Left hindlimb (tissue), 1 donor: ENCODE measurements at regions not wholly inside any gene's neighbourhood (a gene's known extent, or its start where the extent isn't known, plus 50 kb on each side); places are given as distances from the start of the nearest gene placed in this dataset.

ENCODE experiments used
- DNase-seq: peaks from one replicate; pipeline ENCODE4 v3.0.0-alpha.2; 2018

DNA sequence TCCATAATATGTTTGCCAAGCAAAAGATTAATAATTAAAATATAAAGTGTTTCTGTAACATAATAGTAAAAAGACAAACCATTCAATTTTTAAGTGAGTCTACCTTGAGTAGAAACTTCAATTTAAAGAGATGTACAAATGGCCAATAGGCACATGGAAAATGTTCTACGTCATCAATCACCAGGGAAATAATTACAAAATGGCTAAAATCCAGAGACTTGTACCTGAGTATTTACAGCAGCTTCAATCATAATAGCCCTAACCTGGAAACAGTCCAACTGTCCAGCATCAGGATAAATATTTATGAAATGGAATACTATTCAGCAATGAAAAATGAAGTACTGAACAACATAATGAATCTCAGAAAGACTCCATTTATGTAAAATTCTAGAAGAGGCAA lies 95.5 kb upstream of the FAR2 start:
- DNase-seq = no peak

DNA sequence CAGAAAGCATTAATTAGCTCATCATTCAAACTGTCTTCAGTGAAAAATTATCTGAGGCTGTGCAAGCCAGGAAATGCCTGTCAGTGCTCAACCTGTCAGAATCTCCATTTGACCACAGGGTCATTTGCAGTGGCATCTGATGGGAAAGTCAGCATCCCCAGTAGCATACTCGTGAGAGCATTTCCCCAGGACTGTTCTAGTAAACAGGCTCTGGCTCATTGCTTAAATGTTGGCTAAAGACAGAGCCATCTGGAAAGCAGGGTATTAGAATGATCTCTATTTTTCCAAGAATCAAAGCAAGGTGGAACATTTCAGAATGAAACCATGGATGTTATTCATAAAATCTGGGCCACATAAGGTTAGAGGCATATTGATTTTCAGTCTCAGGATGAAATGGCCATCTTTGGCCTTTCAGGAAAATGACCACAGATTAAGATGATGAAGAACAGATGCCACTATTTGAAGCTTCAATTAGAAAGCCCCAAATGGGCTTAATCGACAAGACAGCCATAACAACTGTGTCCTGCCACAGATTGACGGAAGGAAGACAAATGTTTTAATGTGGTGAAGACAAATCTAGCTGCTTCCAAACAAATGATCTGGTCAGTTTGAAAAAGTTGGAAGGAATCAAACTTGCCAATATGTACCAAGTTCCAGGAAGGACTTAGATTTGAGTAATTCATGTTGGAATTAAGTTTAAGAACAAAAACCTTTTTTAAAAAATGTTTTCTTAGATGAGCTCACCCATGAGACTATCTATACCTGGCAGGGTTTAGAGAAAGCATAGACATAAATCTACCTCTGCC lies 94.0 kb upstream of the FAR2 start:
- DNase-seq = no peak

DNA sequence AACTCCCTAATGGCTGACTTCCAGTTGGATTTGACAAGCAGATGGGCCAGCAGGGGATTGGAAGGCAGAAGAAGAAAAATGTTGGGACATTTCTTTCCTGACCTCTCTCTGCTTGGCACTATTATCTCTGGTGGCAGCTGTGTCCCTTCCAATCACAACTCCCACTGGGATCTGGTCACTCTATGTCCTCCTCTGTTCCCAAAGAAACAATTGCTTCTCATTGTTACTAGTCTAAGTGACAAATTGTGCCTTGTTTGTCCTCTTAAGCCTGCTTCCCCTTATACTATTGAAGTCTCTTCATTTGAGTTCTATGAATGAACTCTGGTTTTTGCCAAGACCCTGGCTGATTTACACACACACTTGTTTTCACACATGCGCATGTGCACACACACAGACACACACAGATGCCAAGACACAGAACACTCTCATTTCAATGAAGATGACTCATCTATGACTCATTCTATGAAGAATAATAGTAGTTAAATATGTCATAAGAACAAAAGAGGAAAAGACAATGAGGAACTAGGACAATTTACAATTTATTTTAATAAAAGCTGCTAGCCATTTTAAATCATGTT lies 83.0 kb upstream of the FAR2 start:
- DNase-seq = no peak

DNA sequence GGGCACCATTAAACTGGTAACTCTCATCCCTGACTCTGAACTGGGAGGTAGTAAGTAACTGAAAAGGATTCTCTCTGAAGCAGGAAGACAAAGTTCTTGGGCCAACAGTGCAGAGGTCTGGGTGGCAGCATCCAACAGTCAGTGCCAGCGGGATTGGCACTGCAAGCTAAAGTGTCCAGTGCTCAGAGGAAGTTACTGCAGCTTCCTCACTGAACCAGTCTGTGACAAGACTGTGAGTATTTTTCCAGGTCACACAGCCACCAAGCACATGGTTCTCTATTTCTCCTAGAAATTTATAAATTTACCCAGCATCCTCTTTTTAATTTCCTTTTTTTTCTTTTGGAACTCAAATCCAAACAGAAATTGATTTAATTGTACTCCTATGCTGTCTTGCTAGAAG lies 81.6 kb upstream of the FAR2 start:
- DNase-seq = no peak

DNA sequence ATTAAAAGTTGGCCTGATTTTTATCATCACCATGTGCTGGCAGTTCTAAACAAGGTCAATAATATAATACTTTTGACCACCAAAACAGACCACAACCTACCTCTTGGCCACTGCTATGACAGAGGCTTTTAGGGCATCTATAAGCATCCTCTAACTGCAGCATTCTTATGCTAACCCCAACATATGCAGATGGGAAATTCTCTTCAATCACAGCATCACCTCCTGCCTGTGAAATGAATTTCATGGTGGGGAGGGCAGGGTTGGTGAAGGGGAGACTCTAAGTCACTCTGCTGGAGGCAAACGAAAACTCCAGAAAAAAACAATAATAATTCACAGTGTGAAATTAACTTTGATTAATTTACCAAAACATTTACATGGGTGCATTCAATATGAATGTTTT lies 78.8 kb upstream of the FAR2 start:
- no peak for DNase-seq

DNA sequence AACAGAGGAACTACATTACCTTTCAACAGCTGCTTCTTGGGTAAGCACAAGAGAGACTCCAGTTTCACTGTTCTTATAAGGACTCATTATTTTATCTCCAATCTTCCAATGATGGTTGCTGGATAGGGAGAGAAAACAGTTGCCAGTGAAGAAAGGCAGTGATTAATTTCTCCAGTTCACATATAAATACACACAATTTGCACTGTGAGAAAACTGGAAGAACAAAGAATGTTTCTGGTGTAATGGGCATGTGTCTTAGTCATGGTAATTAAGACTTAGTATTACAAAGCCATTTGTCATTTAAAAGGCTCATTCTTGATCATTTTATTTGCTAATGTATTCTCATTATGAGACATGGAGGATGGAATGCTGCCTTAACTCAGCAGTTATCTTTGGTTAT lies 78.0 kb upstream of the FAR2 start:
- no peak for DNase-seq

DNA sequence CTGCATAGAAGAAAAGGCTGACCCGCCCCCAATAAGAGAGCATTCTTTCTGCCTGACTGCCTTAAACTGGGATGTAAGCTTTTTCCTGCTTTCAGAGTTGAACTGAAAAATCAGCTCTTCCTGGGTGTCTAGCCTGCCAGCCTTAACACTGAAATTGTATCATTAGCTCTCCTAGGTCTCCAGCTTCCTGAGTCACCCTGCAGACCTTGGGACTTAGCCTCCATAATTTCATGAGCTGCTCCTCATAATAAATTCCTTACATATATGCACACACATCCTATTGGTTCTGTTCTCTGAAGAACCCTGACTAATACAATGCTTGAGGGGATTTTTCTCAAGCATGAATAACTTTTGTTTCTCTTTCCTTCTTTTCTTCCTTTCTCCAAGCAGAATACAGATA lies 76.4 kb upstream of the FAR2 start:
- DNase-seq = no peak

DNA sequence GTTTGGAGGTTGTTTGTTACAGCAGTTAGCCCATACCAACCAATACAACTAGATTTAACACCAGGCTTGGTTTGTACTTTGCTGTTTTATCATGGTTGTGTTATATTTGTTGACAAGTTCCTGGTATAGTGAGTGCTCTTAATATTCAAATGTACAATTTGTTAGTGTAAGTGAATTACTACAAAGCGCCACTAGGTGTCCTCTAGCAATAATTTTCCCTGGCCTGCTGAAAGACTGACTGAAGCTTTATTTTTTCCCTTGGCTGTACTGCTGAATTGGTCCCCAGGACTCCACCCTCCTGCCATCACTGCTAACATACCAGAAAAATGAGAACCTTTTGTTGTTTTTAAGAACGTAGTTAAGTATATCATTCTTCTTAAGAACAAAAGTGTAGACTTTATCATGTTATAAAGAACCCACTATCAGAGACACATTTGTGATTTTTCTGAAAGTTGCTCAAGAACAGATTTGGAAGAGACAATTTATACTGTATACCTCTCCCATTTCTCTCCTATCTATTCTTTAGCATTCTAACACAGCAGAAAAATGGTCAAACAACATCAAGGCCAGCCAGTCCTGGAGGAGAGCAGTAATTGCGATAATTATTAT lies 75.3 kb upstream of the FAR2 start:
- DNase-seq = peak; percentile 32

DNA sequence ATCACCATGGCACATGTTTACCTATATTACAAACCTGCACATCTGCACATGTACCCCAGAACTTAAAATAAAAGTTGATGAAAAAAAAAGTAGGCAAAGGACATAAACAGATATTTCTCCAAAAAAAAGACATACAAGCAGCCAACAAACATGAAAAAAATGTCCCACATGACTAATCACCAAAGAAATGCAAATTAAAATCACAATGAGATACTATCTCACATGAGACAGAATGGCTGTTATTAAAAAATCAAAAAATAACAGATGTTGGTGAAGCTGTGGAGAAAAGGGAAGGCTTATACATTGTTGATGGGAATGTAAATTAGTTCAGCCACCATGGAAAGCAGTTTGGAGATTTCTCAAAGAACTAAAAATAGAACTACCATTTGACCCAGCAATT lies 68.0 kb upstream of the FAR2 start:
- no peak for DNase-seq

DNA sequence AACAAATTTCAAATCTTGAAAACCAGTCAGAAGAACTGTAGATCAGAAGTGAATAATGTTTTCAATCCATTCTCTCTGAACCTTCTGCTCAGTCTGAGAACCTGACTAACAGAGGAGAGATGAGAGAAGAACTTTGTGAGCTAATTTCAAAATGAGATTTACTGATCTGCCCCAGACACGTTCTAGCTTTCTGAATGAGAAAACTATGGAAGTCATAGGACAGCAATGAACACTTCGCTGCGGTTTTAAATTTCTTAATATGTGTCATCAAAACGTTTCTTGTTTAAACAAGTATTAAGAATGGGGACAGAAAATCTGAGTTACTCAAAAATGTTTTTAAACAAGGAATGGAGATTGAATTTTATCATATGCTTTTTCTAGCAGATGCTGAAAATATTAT lies 66.6 kb upstream of the FAR2 start:
- DNase-seq = no peak

DNA sequence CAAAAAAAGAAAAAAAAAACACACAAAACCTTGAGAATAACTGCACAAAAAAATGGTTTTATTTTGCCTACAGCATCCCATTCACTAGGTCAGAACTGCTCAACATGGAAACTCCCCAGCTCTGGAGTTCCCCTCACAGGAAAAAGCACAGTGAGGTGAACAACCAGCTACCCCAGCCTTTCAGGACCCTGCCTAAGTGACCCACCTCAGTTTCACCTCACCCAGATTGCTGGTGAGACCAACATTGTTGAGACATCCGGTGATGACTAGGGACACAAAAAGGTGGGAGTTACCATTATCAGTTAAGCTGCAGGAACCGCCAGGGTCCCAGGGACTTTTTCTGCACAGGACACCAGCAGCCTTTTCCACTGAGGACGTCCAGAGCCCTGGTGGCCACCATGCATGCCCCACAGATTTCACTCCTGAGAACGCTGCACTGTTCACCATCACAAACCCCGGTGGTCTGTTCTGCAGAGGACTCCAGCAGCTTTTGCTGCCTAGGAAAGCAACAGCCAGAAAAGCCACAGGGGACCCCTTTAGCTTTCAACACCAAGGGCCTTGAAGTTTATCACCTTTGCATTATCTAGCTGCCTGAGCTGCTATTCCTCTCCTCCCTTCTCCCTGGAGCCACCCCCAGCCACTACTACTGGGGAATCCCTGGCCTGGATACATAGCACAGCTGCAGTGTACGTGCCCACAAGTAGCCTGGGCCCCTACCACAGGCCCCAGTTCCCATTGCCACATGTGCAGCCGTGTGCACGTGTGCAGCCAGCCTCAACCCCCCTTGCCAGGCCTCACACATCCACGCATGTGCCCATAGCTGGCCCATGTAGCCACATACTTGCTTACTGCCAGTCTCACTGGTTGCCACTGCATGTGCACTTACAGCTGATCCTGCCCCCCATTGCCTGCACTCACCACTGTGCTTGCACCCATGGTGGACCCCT lies 62.5 kb upstream of the FAR2 start:
- no peak for DNase-seq

DNA sequence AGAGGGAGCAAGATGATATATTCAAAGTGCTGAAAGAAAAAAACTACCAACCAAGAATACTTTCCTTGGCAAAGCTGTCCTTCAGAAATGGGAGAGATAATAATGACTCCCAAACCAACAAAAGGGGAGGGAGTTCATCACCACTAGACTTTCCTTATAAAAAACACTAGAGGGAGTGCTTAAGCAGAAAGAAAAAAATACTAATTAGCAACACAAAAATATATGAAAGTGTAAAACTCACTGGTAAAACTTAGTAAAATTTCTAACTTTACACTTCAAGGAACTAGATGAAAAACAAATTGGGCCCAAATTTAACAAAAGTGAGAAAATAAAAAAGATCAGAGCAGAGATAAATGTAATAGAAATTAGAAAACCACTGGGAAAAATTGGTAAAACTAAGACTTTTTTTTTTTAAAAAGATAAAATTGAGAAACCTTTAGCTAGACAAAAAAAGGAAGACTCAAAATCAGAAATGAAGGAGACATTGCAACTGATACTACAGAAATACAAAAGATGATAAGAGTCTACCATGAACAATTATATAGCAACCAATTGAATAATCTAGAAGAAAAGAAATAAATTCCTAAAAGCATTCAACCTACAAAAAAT lies 60.4 kb upstream of the FAR2 start:
- DNase-seq = no peak
